Renal pelvis (tissue), 1 donor: ENCODE measurements at regions not wholly inside any gene's neighbourhood (a gene's known extent, or its start where the extent isn't known, plus 50 kb on each side); places are given as distances from the start of the nearest gene placed in this dataset.

Experiments
- DNase-seq: peaks from one replicate; pipeline ENCODE4 v3.0.0-alpha.2; 2013

- DNase-seq: no peak
Observed at GRCh38 chr6:166751051-166751595, 124.1 kb upstream of the RPS6KA2 start.

GRCh38 chr6:166750108-166750793 lies 123.2 kb upstream of the RPS6KA2 start:
- DNase-seq: no peak

- no peak for DNase-seq
Observed at GRCh38 chr6:166749666-166750065, 122.6 kb upstream of the RPS6KA2 start.

GRCh38 chr6:166747644-166748595 lies 120.9 kb upstream of the RPS6KA2 start:
- DNase-seq: no peak

GRCh38 chr6:166745801-166746668 lies 119.0 kb upstream of the RPS6KA2 start:
- no peak for DNase-seq

- DNase-seq: no peak
Observed at GRCh38 chr6:166744223-166745134, 117.4 kb upstream of the RPS6KA2 start.

- DNase-seq: no peak
Observed at GRCh38 chr6:166743406-166744222, 116.6 kb upstream of the RPS6KA2 start.

GRCh38 chr6:166742981-166743380 lies 115.9 kb upstream of the RPS6KA2 start:
- no peak for DNase-seq

GRCh38 chr6:166739976-166740318 lies 112.9 kb upstream of the RPS6KA2 start:
- DNase-seq: no peak

- no peak for DNase-seq
Observed at GRCh38 chr6:166739117-166739975, 112.3 kb upstream of the RPS6KA2 start.

- no peak for DNase-seq
Observed at GRCh38 chr6:166738386-166739116, 111.5 kb upstream of the RPS6KA2 start.

- DNase-seq: no peak
Observed at GRCh38 chr6:166737261-166737660, 110.2 kb upstream of the RPS6KA2 start.

- no peak for DNase-seq
Observed at GRCh38 chr6:166736634-166737033, 109.6 kb upstream of the RPS6KA2 start.

GRCh38 chr6:166733900-166734299 lies 106.8 kb upstream of the RPS6KA2 start:
- no peak for DNase-seq

- no peak for DNase-seq
Observed at GRCh38 chr6:166729658-166730057, 102.6 kb upstream of the RPS6KA2 start.

- no peak for DNase-seq
Observed at GRCh38 chr6:166728884-166729530, 102.0 kb upstream of the RPS6KA2 start.

- DNase-seq: no peak
Observed at GRCh38 chr6:166726201-166726600, 99.2 kb upstream of the RPS6KA2 start.

GRCh38 chr6:166725571-166725970 lies 98.5 kb upstream of the RPS6KA2 start:
- DNase-seq: no peak
